OCI-LY3 (cell line): ENCODE measurements at regions not wholly inside any gene's neighbourhood (a gene's known extent, or its start where the extent isn't known, plus 50 kb on each side); places are given as distances from the start of the nearest gene placed in this dataset.

Experiments
- CTCF ChIP-seq: fragments of 200-600, 300-600 bp; sonication (generic); IDR thresholded peaks from 2 replicates; pipeline ENCODE4 v1.5.1; 2014; ENCODE audit warnings: antibody characterized with exemption, low read length, low read depth
- EZH2phosphoT487 ChIP-seq: fragments of 200-600 bp; shearing (Covaris generic); IDR thresholded peaks from 2 replicates; pipeline ENCODE4 v1.6.1; 2018; ENCODE audit warnings: antibody characterized with exemption, mixed run types, low read depth

DNA sequence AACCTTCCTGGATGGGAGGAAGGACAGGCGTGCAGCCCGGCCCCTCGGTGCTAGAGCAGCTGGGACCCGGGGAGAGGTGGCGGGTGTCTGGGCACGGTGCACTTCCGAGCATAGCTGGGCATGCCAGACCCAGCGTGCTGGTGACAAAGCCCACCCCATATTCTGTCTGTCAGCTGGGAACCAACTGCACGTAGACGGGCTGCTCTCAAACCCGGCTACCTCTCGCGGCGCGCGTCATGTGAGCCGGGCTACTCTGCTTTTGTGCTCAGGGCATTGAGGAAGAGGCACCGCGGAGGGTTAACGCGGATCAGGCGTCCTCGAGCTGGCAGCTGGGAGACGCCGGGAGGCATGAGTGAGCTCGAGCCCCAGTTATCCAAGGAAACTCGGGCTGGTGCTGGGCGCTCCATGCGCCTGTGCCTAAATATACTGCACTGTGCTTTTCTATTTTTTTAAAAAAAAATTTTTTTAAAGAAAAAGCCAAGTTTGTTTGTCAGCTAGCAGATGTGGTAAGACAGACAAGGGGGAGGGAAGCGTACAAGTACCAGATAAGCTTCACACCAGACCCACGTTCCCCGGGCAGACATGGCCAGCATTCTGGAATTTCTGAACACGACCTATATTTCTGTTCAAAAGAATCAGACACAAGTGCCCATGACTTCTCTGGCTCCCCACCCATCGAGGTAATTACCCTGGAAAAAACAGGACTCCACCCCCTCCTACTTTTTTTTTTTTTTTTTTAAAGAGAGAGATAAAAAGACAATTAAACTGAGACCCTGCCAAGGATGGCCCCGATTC is 425.6 kb downstream of the SHANK2 start:
- TF ChIP-seq CTCF = no peak
- TF ChIP-seq EZH2phosphoT487 = no peak
